ENCODE measurements at regions not wholly inside any gene's neighbourhood (a gene's known extent, or its start where the extent isn't known, plus 50 kb on each side); places are given as distances from the start of the nearest gene placed in this dataset.

DNA sequence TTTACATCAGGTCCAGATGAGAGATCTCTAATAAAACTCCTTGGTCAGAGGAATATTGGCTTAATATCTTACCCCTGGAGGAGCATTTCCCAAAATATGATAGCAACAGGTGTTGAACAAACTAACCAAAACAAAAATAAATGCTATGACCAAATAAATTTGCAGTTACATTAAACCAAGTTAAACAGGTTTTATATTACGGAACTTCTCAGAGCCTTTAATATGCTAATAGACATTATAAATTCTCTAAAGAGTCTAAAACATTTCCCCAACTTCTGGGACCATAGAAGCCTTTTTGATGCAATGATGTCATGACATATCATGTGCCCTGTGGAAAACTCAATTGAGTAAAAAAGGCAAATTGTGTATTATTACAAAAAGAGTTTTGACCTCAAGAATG lies 90.9 kb upstream of the ARMC2 start:
- 97 to 98% (median 97%) methylated on average over 1 of the region's 1 CpG for WGBS, 5 donors
- intact Hi-C loops (cut with DNase I; ENCODE audit: low total_unique reads), result no loop called here

DNA sequence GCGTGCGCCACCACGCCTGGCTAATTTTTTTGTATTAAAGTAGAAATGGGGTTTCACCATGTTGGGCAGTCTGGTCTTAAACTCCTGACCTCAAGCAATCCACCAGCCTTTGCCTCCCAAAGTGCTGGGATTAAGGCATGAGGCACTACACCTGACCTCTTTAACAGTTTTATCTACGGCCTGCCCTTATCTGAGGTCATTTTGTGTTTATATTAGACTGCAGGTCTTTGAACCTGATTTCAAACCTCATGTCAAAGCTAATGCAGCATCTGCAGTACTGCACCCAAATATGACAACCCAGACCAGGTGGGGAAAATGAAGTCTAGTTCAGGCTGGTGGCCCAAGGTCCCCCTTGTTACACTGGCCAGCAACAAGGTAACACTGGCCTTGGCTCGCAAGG lies 89.3 kb upstream of the ARMC2 start:
- no peak overlapping the region for H3K27ac ChIP-seq
- H3K4me3 ChIP-seq, result no peak overlapping the region
- H3K27me3 ChIP-seq, result no peaks in the 10 kb centered on the region
- no peaks in the 10 kb centered on the region for H3K9me3 ChIP-seq
- H3K4me1 ChIP-seq, result peaks cover 0 to 10% (median 4%) of the 10 kb centered on the region in 4 donors
- intact Hi-C loops (cut with DNase I; ENCODE audit: low total_unique reads), result no loop called here
- TF ChIP-seq POLR2A (IDR thresholded peaks at IDR 0.05) (no peak), POLR2AphosphoS5 (IDR thresholded peaks at IDR 0.05) (no peak), EP300 (IDR thresholded peaks at IDR 0.05) (no peak)
- TF ChIP-seq, protein P1, sequence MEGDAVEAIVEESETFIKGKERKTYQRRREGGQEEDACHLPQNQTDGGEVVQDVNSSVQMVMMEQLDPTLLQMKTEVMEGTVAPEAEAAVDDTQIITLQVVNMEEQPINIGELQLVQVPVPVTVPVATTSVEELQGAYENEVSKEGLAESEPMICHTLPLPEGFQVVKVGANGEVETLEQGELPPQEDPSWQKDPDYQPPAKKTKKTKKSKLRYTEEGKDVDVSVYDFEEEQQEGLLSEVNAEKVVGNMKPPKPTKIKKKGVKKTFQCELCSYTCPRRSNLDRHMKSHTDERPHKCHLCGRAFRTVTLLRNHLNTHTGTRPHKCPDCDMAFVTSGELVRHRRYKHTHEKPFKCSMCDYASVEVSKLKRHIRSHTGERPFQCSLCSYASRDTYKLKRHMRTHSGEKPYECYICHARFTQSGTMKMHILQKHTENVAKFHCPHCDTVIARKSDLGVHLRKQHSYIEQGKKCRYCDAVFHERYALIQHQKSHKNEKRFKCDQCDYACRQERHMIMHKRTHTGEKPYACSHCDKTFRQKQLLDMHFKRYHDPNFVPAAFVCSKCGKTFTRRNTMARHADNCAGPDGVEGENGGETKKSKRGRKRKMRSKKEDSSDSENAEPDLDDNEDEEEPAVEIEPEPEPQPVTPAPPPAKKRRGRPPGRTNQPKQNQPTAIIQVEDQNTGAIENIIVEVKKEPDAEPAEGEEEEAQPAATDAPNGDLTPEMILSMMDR (IDR thresholded peaks at IDR 0.05), result no peak
- H3K36me3 ChIP-seq, result no peaks in the 10 kb centered on the region
- no peak for DNase-seq
- 79 to 89% (median 81%) methylated on average over 5 of the region's 5 CpGs for WGBS, 5 donors

More for the DNA sequence above, 90.9 kb upstream of the ARMC2 start:
- H3K4me3 ChIP-seq, result no peak overlapping the region
- no peaks in the 10 kb centered on the region for H3K27me3 ChIP-seq
- peaks cover 0 to 15% (median 7%) of the 10 kb centered on the region in 4 donors for H3K4me1 ChIP-seq
- H3K27ac ChIP-seq, result no peak overlapping the region
- no peaks in the 10 kb centered on the region for H3K9me3 ChIP-seq
- no peak for DNase-seq
- H3K36me3 ChIP-seq, result no peaks in the 10 kb centered on the region
- TF ChIP-seq POLR2AphosphoS5 (IDR thresholded peaks at IDR 0.05) (no peak), POLR2A (IDR thresholded peaks at IDR 0.05) (no peak), EP300 (IDR thresholded peaks at IDR 0.05) (no peak)
- TF ChIP-seq, protein P1 (IDR thresholded peaks at IDR 0.05), result no peak

DNA sequence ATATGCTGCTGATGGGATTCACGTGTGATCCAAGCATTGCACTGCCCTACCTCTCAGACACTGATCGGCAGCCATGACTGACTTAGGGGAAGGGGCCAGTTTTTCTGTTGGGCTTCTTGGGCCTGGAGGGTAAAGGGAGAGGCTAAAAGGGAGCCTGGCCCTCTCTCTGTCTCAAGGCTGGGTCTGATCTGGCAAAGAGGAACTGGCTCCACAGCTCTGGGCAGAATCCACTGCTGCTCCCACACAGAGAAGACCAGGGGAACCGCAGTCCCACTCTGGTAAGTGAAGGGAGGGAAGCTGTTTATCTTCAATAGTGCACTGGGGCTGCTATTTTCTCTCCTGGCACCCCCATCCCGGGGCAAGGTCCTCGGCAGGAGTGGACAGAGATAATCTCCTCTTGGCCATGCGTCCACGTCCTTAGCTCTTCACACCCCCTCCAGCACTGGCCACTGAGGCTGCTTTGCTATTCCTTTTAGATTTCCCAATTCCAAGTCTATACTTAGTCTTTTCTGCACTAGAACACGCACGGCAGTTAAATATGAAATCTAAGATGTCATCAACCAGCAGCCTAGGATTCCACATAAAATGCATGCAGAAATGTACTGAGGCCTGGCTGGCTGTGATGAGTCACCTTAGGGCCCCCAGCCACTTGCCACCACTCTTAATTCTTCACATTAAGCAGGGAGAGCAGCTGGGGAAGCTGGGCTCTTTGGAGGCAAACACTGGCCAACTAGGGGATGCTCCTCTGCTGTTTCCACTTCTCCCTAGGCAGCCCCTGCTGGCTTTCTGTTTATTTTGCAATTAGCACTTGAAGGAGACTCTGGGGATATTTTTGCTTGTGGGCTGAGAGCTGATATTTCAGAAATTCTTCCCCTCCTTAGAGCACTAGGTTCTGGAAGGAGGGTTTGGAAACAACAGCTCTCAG lies 87.8 kb upstream of the ARMC2 start:
- no peak for TF ChIP-seq POLR2AphosphoS5 (IDR thresholded peaks at IDR 0.05)
- TF ChIP-seq EP300 (IDR thresholded peaks at IDR 0.05), result no peak
- TF ChIP-seq POLR2A (IDR thresholded peaks at IDR 0.05), result no peak
- TF ChIP-seq, protein P1 (IDR thresholded peaks at IDR 0.05), result no peak
- Histone ChIP-seq H3K27ac (peak overlapping the region in 1 of 5 donors; percentile 17), H3K9me3 (no peaks in the 10 kb centered on the region), H3K4me3 (no peak overlapping the region), H3K27me3 (no peaks in the 10 kb centered on the region), H3K36me3 (no peaks in the 10 kb centered on the region), H3K4me1 (peaks cover 0 to 18% (median 10%) of the 10 kb centered on the region in 4 donors)
- DNase-seq, result no peak
- 83 to 93% (median 90%) methylated on average over 9 of the region's 9 CpGs for WGBS, 5 donors
- intact Hi-C loops (cut with DNase I; ENCODE audit: low total_unique reads), result no loop called here

DNA sequence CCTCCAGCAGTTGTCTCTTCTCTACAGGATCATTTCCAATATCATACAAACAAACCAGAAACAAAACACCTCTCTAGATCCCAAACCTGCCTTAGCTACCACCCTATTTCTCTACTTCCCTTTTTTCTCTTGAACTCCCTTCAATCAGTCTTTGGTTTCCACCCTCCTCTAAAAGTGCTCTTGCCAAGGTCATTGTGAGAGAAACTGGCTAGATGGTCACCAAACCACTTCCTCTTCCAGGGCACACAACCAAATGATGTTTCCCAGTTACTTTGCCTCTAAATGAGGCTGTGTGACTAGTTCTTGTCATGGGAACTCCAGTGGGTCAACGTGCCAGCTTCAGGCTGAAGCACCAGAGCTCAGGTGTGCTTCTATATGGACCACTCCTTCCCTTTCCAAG lies 85.8 kb upstream of the ARMC2 start:
- H3K36me3 ChIP-seq, result no peaks in the 10 kb centered on the region
- intact Hi-C loops (cut with DNase I; ENCODE audit: low total_unique reads), result no loop called here
- DNase-seq, result no peak
- WGBS, 5 donors, result 77 to 88% (median 79%) methylated on average over 1 of the region's 1 CpG; no CpG with 5 or more reads in 1 of the 5 donors
- no peaks in the 10 kb centered on the region for H3K9me3 ChIP-seq
- H3K4me3 ChIP-seq, result no peak overlapping the region
- H3K4me1 ChIP-seq, result peaks cover 0 to 14% (median 10%) of the 10 kb centered on the region in 4 donors
- no peaks in the 10 kb centered on the region for H3K27me3 ChIP-seq
- H3K27ac ChIP-seq, result no peak overlapping the region
- TF ChIP-seq POLR2AphosphoS5 (IDR thresholded peaks at IDR 0.05) (no peak), POLR2A (IDR thresholded peaks at IDR 0.05) (no peak), EP300 (IDR thresholded peaks at IDR 0.05) (no peak)
- TF ChIP-seq, protein P1 (IDR thresholded peaks at IDR 0.05), result no peak

Measured in stomach (tissue), 8 donors.